Osteocyte (in vitro differentiated cells): ENCODE measurements at regions not wholly inside any gene's neighbourhood (a gene's known extent, or its start where the extent isn't known, plus 50 kb on each side); places are given as distances from the start of the nearest gene placed in this dataset.

Experiments
- DNase-seq: peaks from one replicate; pipeline ENCODE4 v3.0.0; 2021; ENCODE audit warnings: mixed read lengths; ENCODE audit not compliant: unreplicated experiment; ENCODE audit errors: extremely low spot score
- H3K27ac Mint-ChIP-seq: one replicate; pipeline ENCODE4 v1.8.0; 2021; ENCODE audit warnings: mild to moderate bottlenecking, mixed read lengths; ENCODE audit not compliant: unreplicated experiment
- H3K27me3 Mint-ChIP-seq: one replicate; pipeline ENCODE4 v1.8.0; 2021; ENCODE audit warnings: mixed read lengths; ENCODE audit not compliant: unreplicated experiment
- H3K36me3 Mint-ChIP-seq: one replicate; pipeline ENCODE4 v1.8.0; 2021; ENCODE audit warnings: mixed read lengths; ENCODE audit not compliant: unreplicated experiment
- H3K4me1 Mint-ChIP-seq: one replicate; pipeline ENCODE4 v1.8.0; 2021; ENCODE audit warnings: mixed read lengths; ENCODE audit not compliant: unreplicated experiment
- H3K4me3 Mint-ChIP-seq: one replicate; pipeline ENCODE4 v1.8.0; 2021; ENCODE audit warnings: mild to moderate bottlenecking, moderate library complexity, mixed read lengths; ENCODE audit not compliant: unreplicated experiment
- H3K9me3 Mint-ChIP-seq: one replicate; pipeline ENCODE4 v1.8.0; 2021; ENCODE audit warnings: mixed read lengths; ENCODE audit not compliant: unreplicated experiment
- CTCF ChIP-seq: fragments of 200-600 bp; sonication (generic); IDR thresholded peaks from 2 replicates; pipeline ENCODE4 v1.5.0; 2021; ENCODE audit warnings: antibody characterized with exemption, mild to moderate bottlenecking, moderate library complexity

DNA sequence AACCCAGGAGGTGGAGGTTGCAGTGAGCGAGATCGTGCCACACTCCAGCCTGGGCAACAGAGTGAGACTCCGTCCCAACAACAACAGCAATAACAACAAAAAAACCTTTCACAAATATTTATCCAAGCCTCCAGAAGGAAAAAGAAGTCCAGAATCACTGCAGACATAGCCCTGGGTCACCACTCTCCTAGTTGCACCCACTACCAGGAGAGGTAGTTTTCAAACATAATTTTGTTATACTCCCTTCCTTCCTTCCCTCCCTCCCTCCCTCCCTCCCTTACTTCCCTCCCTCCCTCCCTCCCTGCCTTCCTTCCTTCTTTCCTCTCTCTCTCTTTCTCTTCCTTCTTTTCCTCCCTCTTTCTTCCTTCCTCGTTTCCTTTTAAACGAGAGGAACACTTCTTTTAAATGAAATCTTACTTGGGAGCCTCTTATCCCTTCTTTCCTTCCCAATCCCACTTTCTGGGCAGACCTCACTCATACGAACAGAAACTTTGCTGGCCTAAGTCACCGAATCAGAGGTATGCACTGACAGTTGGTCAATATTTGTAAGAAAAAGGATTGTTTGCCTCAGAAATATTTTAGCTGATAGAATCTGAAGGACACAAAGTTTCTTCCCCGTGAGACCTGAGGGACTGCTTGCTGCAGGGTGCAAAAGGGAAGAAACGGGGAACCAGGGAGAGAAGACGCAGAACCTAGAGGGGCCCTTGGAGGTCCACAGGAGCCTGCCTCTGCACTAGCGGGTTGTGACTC lies 88.1 kb upstream of the AGAP1 start:
- TF ChIP-seq CTCF: no peak
- Mint-ChIP-seq H3K36me3 (no peaks in the 10 kb centered on the region), H3K4me1 (no peaks in the 10 kb centered on the region), H3K27me3 (peaks cover 39% of the 10 kb centered on the region), H3K9me3 (no peaks in the 10 kb centered on the region), H3K27ac (no peak overlapping the region), H3K4me3 (no peak overlapping the region)
- no peak for DNase-seq

GRCh38 chr2:235406430-235406829 lies 87.4 kb upstream of the AGAP1 start:
- DNase-seq: no peak
- Mint-ChIP-seq H3K4me1 (no peaks in the 10 kb centered on the region), H3K9me3 (no peaks in the 10 kb centered on the region), H3K27me3 (peaks cover 40% of the 10 kb centered on the region), H3K27ac (no peak overlapping the region), H3K4me3 (no peak overlapping the region), H3K36me3 (no peaks in the 10 kb centered on the region)
- no peak for TF ChIP-seq CTCF

GRCh38 chr2:235411905-235412485 lies 81.8 kb upstream of the AGAP1 start:
- Mint-ChIP-seq H3K4me3 (no peak overlapping the region), H3K27ac (no peak overlapping the region)

DNA sequence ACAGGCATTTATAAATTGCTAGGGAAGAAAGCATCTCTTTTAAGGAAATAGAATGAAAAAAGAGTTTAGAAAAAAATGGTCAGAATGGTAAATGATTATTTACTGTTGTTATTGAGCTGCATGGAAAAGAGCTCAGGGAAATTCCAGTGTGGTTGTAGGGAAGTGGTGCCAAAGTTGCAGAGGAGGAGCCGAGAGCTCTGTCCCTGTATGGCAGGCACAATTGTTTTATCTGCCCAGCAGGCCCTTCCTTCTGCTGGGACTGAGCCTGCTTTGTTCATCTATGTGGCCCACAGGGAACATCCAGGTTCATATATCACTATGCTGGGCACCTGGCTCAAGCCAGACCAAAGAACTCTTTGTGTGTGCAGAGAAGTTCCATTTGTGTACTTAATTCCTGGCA lies 80.8 kb upstream of the AGAP1 start:
- Mint-ChIP-seq H3K27me3 (peaks cover 20% of the 10 kb centered on the region), H3K27ac (no peak overlapping the region), H3K4me3 (no peak overlapping the region), H3K9me3 (peaks cover 3% of the 10 kb centered on the region), H3K4me1 (peaks cover 7% of the 10 kb centered on the region), H3K36me3 (no peaks in the 10 kb centered on the region)
- TF ChIP-seq CTCF: no peak
- no peak for DNase-seq

More at GRCh38 chr2:235411905-235412485, 81.8 kb upstream of the AGAP1 start:
- no peaks in the 10 kb centered on the region for H3K36me3 Mint-ChIP-seq
- peaks cover 21% of the 10 kb centered on the region for H3K27me3 Mint-ChIP-seq
- H3K4me1 Mint-ChIP-seq: peaks cover 3% of the 10 kb centered on the region
- H3K9me3 Mint-ChIP-seq: peaks cover 3% of the 10 kb centered on the region
- DNase-seq: no peak
- TF ChIP-seq CTCF: no peak

GRCh38 chr2:235414422-235414821 lies 79.4 kb upstream of the AGAP1 start:
- peaks cover 14% of the 10 kb centered on the region for H3K4me1 Mint-ChIP-seq
- TF ChIP-seq CTCF: no peak
- DNase-seq: no peak
- no peak overlapping the region for H3K27ac Mint-ChIP-seq
- H3K9me3 Mint-ChIP-seq: peaks cover 3% of the 10 kb centered on the region
- H3K36me3 Mint-ChIP-seq: no peaks in the 10 kb centered on the region
- peaks cover 11% of the 10 kb centered on the region for H3K27me3 Mint-ChIP-seq
- H3K4me3 Mint-ChIP-seq: no peak overlapping the region
